ENCODE measurements at regions not wholly inside any gene's neighbourhood (a gene's known extent, or its start where the extent isn't known, plus 50 kb on each side); places are given as distances from the start of the nearest gene placed in this dataset.
"Not testable (repeated sequence)": the region's sequence is repeated elsewhere in the genome, so short reads cannot be mapped to it uniquely, and the experiment has no call there.

- H3K4me1 Mint-ChIP-seq (ENCODE audit: low read depth); DNase-seq (ENCODE audit: low spot score); H3K27me3 Mint-ChIP-seq (ENCODE audit: low read depth); H3K4me3 Mint-ChIP-seq (ENCODE audit: unreplicated experiment); H3K27ac Mint-ChIP-seq (ENCODE audit: unreplicated experiment); H3K36me3 Mint-ChIP-seq (ENCODE audit: low read depth); H3K9me3 Mint-ChIP-seq (ENCODE audit: low read depth): not testable (repeated sequence)
These were observed 530.0 kb downstream of the RPIA start for GRCh38 chr2:89221474-89221873.

- H3K27me3 Mint-ChIP-seq (ENCODE audit: low read depth); H3K36me3 Mint-ChIP-seq (ENCODE audit: low read depth); H3K4me1 Mint-ChIP-seq (ENCODE audit: low read depth); DNase-seq (ENCODE audit: low spot score); H3K9me3 Mint-ChIP-seq (ENCODE audit: low read depth); H3K4me3 Mint-ChIP-seq (ENCODE audit: unreplicated experiment); H3K27ac Mint-ChIP-seq (ENCODE audit: unreplicated experiment): not testable (repeated sequence)
These were observed 530.7 kb downstream of the RPIA start for GRCh38 chr2:89222063-89222732.

- not testable (repeated sequence) for H3K4me1 Mint-ChIP-seq (ENCODE audit: low read depth); DNase-seq (ENCODE audit: low spot score); H3K36me3 Mint-ChIP-seq (ENCODE audit: low read depth); H3K27me3 Mint-ChIP-seq (ENCODE audit: low read depth); H3K27ac Mint-ChIP-seq (ENCODE audit: unreplicated experiment); H3K9me3 Mint-ChIP-seq (ENCODE audit: low read depth); H3K4me3 Mint-ChIP-seq (ENCODE audit: unreplicated experiment)
These were observed 533.3 kb downstream of the RPIA start for GRCh38 chr2:89224803-89225202.

GRCh38 chr2:89229979-89230378 lies 538.5 kb downstream of the RPIA start:
- H3K27me3 Mint-ChIP-seq (ENCODE audit: low read depth); H3K4me3 Mint-ChIP-seq (ENCODE audit: unreplicated experiment); H3K36me3 Mint-ChIP-seq (ENCODE audit: low read depth); H3K27ac Mint-ChIP-seq (ENCODE audit: unreplicated experiment); DNase-seq (ENCODE audit: low spot score); H3K9me3 Mint-ChIP-seq (ENCODE audit: low read depth); H3K4me1 Mint-ChIP-seq (ENCODE audit: low read depth): not testable (repeated sequence)

- not testable (repeated sequence) for H3K36me3 Mint-ChIP-seq (ENCODE audit: low read depth); H3K4me3 Mint-ChIP-seq (ENCODE audit: unreplicated experiment); H3K27me3 Mint-ChIP-seq (ENCODE audit: low read depth); DNase-seq (ENCODE audit: low spot score); H3K27ac Mint-ChIP-seq (ENCODE audit: unreplicated experiment); H3K4me1 Mint-ChIP-seq (ENCODE audit: low read depth); H3K9me3 Mint-ChIP-seq (ENCODE audit: low read depth)
- peak; percentile 27 for TF ChIP-seq CTCF (IDR thresholded peaks at IDR 0.05)
These were observed 539.8 kb downstream of the RPIA start for GRCh38 chr2:89231241-89231640.

GRCh38 chr2:89233931-89234330 lies 542.5 kb downstream of the RPIA start:
- H3K9me3 Mint-ChIP-seq (ENCODE audit: low read depth); DNase-seq (ENCODE audit: low spot score); H3K4me3 Mint-ChIP-seq (ENCODE audit: unreplicated experiment); H3K4me1 Mint-ChIP-seq (ENCODE audit: low read depth); H3K36me3 Mint-ChIP-seq (ENCODE audit: low read depth); H3K27ac Mint-ChIP-seq (ENCODE audit: unreplicated experiment); H3K27me3 Mint-ChIP-seq (ENCODE audit: low read depth): not testable (repeated sequence)

- DNase-seq (ENCODE audit: low spot score); H3K4me3 Mint-ChIP-seq (ENCODE audit: unreplicated experiment); H3K9me3 Mint-ChIP-seq (ENCODE audit: low read depth); H3K27me3 Mint-ChIP-seq (ENCODE audit: low read depth); H3K4me1 Mint-ChIP-seq (ENCODE audit: low read depth); H3K36me3 Mint-ChIP-seq (ENCODE audit: low read depth); H3K27ac Mint-ChIP-seq (ENCODE audit: unreplicated experiment): not testable (repeated sequence)
These were observed 543.5 kb downstream of the RPIA start for GRCh38 chr2:89234818-89235466.

GRCh38 chr2:89236832-89237450 lies 545.5 kb downstream of the RPIA start:
- not testable (repeated sequence) for H3K4me1 Mint-ChIP-seq (ENCODE audit: low read depth); DNase-seq (ENCODE audit: low spot score); H3K36me3 Mint-ChIP-seq (ENCODE audit: low read depth); H3K27me3 Mint-ChIP-seq (ENCODE audit: low read depth); H3K9me3 Mint-ChIP-seq (ENCODE audit: low read depth); H3K27ac Mint-ChIP-seq (ENCODE audit: unreplicated experiment); H3K4me3 Mint-ChIP-seq (ENCODE audit: unreplicated experiment)

- H3K36me3 Mint-ChIP-seq (ENCODE audit: low read depth); H3K27me3 Mint-ChIP-seq (ENCODE audit: low read depth); DNase-seq (ENCODE audit: low spot score); H3K4me1 Mint-ChIP-seq (ENCODE audit: low read depth); H3K9me3 Mint-ChIP-seq (ENCODE audit: low read depth); H3K27ac Mint-ChIP-seq (ENCODE audit: unreplicated experiment); H3K4me3 Mint-ChIP-seq (ENCODE audit: unreplicated experiment): not testable (repeated sequence)
These were observed 546.3 kb downstream of the RPIA start for GRCh38 chr2:89237783-89238182.

GRCh38 chr2:89243114-89243700 lies 551.7 kb downstream of the RPIA start:
- not testable (repeated sequence) for H3K27me3 Mint-ChIP-seq (ENCODE audit: low read depth); H3K36me3 Mint-ChIP-seq (ENCODE audit: low read depth)
- peaks cover 10% of the 10 kb centered on the region for H3K9me3 Mint-ChIP-seq (ENCODE audit: low read depth)

GRCh38 chr2:89244407-89244806 lies 552.9 kb downstream of the RPIA start:
- not testable (repeated sequence) for DNase-seq (ENCODE audit: low spot score); H3K27me3 Mint-ChIP-seq (ENCODE audit: low read depth); H3K36me3 Mint-ChIP-seq (ENCODE audit: low read depth); H3K4me3 Mint-ChIP-seq (ENCODE audit: unreplicated experiment); H3K4me1 Mint-ChIP-seq (ENCODE audit: low read depth); H3K27ac Mint-ChIP-seq (ENCODE audit: unreplicated experiment)
- H3K9me3 Mint-ChIP-seq (ENCODE audit: low read depth) = peaks cover 13% of the 10 kb centered on the region

More at GRCh38 chr2:89243114-89243700, 551.7 kb downstream of the RPIA start:
- H3K27ac Mint-ChIP-seq (ENCODE audit: unreplicated experiment); H3K4me3 Mint-ChIP-seq (ENCODE audit: unreplicated experiment); DNase-seq (ENCODE audit: low spot score); H3K4me1 Mint-ChIP-seq (ENCODE audit: low read depth): not testable (repeated sequence)

GRCh38 chr2:89245478-89245877 lies 554.0 kb downstream of the RPIA start:
- not testable (repeated sequence) for DNase-seq (ENCODE audit: low spot score); H3K4me3 Mint-ChIP-seq (ENCODE audit: unreplicated experiment); H3K36me3 Mint-ChIP-seq (ENCODE audit: low read depth); H3K27ac Mint-ChIP-seq (ENCODE audit: unreplicated experiment); H3K27me3 Mint-ChIP-seq (ENCODE audit: low read depth); H3K4me1 Mint-ChIP-seq (ENCODE audit: low read depth)
- H3K9me3 Mint-ChIP-seq (ENCODE audit: low read depth) = peaks cover 13% of the 10 kb centered on the region
